ENCODE measurements at regions not wholly inside any gene's neighbourhood (a gene's known extent, or its start where the extent isn't known, plus 50 kb on each side); places are given as distances from the start of the nearest gene placed in this dataset.

GRCh38 chr2:82339805-82340204 is 2035.3 kb upstream of the LRRTM1 start:
- TF ChIP-seq CTCF (IDR thresholded peaks at IDR 0.05): no peak
- no peak for TF ChIP-seq ZFX (IDR thresholded peaks at IDR 0.05; ENCODE audit: borderline replicate concordance)

Measured in 22Rv1 (cell line).